Stimulated activated naive CD8-positive, alpha-beta T cell treated with anti-CD3 and anti-CD28 coated beads, Interleukin-15, Interleukin-2, amounts not matched to agents 100 U/mL and 50 U/mL, for 24 hours (primary cell): ENCODE measurements at regions not wholly inside any gene's neighbourhood (a gene's known extent, or its start where the extent isn't known, plus 50 kb on each side); places are given as distances from the start of the nearest gene placed in this dataset.

Experiments
- ATAC-seq: fragments of 150-1000 bp; cut with Tn5 transposase; one replicate; pipeline ENCODE4 v1.10.0; 2021
- DNase-seq: peaks from one replicate; pipeline ENCODE4 v3.0.0; 2021

DNA sequence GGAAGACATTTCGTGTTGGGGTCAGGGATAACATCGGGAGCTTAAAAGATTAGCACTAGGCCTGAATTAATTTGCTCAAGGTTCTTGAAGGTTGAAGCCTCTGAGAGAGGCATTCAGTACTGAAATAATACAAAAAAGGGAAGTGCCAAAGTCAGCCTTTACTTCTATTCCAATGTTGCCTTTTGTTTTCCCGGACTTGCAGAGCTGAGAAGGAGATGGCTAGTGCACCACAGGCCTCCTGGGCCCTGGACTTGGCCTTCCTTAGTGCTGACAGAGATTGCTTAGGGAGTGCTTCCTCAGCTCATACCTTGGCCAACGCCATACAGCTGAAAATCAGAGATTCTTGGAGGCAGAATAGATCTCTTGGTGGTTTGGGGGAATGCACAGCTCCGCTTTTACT is 333.6 kb upstream of the TBL1XR1 start:
- no peak for ATAC-seq
- no peak for DNase-seq

DNA sequence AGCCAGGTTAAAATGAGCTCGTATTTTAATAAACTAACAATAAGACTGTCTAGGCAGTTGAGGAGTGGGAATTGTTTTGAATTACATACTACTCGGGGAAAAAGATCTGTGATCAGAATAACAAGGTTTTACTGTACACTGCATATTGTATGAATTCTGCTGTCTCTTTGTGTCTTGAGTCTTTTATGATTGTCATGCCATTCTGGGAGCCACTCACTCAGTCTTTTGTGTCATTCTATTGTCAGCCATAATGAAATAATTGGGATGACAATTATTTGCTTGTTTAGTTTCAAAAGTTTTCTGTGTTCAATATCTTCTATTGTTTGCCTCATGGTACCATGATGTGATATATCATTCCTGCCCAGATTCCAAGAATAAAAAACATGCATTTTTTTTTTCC is 339.6 kb upstream of the TBL1XR1 start:
- DNase-seq (no peak), ATAC-seq (no peak)

DNA sequence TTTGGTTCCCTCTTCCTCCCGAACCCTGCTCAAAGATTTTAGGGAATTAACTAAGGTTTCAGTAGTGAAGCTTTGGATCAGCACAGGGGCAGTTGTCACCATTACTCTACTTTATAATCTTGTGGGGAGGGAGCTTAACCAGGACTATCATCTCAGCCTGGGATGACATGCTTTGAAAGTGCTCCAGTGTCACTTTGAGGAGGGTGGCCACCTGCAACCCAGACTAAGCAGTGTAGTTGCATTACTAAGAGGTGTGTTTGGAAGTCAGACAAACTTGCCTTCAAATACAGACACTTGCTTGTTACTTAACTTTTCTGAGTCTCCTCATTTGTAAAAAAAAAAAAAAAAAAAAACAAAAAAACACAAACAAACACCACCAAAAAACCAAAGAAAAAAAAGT is 340.3 kb upstream of the TBL1XR1 start:
- ATAC-seq (no peak), DNase-seq (no peak)

DNA sequence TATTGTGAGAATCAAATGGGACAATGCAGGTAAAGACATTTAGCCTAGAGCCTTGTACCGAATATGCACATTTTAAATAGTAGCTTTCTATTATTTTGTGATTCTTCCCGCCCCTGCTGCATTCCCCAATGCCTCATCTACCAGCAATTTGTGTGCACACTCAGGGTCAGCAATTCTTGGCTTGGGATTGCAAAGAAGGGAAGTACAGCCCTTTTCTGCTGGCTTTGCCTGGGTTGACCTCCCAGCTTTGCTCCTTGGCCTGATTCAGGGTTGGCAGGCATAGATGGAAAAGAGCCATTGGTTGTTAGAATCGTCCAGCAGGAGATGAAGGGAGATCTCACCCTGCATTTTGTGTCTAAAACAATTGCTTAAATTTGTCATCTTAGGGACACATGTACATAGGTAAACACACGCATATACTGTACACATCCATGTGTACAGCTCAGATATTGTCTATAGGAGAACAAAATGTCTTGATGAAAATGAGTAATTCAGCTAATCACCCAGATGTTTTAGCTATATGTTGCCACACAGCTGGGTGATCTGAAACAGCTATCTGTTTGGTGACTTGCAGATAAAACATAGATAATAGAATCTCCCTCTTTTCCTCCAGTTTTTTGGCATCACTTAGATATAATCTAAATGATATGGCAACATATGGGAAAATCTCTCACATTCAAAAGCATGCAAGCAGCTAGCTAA is 340.9 kb upstream of the TBL1XR1 start:
- ATAC-seq (no peak), DNase-seq (no peak)

DNA sequence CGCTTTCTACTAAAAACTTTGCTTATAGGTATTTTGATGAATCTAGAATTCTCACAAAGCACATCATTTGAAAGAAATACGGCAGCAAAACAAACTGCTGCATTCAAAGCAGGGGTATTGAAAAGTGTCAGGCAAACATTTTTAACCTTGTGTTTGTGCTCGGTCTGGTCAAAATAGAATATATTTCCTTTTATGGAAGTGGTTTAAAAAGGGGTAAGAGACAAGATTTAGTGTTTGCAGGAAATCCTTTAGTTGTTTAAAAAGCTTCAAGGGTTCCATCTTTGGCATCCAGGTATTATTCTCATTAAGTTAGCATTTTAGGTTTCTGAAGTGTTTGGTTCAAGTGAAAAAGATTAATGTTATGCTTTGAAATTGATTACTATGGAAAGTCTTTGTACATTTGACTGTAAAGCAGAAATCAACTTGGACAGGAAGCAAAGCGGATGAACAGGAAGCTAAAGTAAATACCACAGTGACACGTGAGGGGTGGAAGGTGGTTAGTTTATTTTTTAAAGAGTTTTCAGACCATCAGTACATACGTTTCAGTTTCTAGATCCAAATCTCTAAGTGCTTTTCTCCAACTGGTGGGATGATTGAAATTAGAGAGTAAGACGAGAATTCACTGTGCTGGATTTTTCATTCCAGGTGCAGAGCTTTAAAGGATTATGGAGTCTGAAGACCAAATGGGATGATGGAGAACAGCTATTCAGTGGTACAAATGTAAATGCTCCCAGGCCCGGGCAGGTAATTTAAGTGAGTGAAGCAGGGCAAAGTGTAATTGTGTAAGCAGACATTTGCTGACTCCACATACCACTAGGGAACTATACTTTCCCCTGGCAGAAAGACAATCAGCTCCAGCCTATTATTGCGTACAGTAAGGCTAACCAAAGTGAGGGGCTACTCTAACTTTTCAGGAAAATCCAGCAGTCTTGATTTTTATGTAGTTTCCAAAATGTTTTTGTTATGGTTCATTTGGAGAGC is 341.8 kb upstream of the TBL1XR1 start:
- DNase-seq, result no peak

DNA sequence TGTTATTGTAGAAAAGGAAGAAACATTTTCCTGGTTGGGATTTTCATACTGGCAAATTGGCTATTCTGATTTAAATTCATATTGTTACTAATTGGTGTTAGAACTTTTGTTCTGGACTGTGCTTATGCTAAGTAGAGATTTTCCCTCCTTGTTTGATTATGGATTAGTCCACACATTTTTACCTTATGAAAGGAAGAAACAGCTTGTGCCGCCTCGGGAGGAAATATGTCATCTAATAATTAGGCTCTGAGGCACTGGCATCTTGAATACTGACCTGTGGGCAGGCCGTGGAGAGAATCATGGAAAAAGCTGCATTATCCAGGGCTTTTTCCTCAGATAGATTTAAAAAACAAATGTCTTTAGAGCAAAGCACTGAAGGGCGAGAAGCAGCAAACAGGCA is 344.3 kb upstream of the TBL1XR1 start:
- ATAC-seq, result no peak
- no peak for DNase-seq

More for the DNA sequence above, 341.8 kb upstream of the TBL1XR1 start:
- no peak for ATAC-seq

DNA sequence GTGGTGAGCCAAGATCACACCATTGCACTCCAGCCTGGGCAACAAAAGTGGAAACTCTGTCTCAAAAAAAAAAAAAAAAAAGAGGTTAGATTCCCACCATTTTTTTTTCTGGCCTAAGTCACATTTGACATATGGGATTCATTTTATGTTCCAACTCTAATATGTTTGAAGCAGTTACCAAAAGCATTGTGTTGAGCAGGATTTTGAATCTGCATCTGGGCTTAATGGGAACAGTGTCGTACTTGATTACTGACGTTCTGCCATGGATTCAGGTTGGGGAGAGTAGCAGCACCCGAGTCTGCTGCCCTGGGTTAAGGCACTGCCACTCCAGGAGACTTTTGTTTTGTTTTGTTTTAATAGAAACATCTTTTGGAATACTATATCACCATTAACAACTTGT is 348.7 kb upstream of the TBL1XR1 start:
- ATAC-seq (no peak), DNase-seq (no peak)

DNA sequence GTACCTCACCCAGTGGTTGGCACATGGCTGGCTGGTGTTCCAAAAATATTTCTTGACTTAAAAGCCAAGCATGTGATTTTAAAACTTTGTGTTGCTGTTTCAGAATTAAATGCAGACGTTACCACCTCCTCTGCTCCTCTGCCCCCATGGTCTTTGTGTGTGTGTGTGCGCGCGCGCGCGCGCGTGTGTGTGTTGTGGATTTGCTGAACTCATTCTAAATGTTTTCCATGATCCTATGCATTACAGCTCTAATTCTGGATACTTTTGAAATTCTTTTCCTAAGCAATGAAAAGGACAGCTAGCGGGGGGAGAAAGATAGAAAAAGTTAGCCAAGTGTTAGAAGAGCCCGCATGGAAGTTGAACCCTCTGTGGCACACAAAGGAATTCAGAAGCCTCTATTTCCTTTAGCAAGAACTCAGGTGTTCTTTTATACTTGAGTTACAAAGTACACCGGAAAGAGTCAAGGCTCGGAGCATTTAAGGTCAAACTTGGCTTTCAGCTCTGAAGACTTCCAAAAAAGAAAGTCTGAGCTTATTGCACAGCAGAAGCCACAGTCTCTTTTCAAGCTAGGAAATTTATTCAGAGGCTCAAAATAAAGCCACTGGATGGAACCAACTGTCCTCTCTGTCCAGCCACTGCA is 350.5 kb upstream of the TBL1XR1 start:
- ATAC-seq, result no peak
- no peak for DNase-seq

DNA sequence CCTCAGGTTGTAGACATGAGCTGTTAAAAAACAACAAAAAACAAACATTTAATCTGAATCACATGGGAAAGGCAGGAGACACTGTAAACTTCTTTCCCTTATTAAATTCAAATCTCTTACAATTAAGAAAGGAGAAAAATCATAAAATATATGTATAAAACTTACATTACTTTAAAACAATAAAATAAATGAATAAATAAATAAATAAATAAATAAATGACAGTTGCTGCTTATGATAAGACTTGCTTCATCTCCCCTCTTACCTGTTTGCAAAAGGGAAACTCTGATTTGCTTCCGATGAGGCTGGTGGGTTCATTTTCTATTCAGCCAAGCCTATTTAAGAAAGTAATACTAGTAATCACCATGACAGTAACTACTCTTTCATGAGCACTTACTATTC is 353.4 kb upstream of the TBL1XR1 start:
- no peak for ATAC-seq
- DNase-seq, result no peak

DNA sequence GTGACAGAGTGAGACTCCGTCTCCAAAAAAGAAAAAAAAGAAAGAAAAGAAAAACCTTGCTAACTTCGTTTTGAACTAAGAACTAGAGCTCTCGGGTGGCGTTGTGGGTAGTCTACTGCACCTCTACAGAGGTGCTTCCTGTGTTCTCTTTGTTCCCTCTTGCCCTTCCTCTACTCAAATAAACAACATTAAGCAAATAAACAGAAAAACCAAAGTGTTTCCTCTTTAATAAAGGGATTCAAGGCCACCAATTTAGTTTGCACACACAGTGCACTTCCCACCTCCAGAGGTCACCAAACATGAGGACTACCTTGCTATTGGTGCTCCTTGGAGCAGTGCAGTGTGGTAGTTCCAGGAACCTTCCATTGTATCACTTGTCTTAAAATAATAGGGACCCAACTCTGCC is 354.2 kb upstream of the TBL1XR1 start:
- ATAC-seq (no peak), DNase-seq (no peak)

DNA sequence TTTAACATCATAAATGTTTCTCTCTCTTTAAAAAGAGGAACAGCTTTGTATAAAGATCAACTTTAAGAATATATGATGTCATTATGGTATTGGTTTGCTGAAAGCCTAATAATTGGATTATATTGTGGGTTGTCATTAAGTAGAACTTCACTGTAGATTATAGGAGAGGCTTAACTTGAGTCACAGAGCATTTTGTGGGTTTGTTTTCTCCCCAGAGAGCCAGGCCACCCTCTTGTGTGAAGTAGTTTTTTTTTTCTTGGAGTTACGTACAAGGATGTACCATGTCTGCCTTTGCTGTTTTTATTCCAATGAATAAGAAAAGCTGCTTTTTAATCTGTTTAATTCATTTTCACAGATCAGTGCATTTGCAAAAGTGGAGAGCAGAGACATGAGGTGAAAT is 354.8 kb upstream of the TBL1XR1 start:
- DNase-seq (no peak), ATAC-seq (no peak)

DNA sequence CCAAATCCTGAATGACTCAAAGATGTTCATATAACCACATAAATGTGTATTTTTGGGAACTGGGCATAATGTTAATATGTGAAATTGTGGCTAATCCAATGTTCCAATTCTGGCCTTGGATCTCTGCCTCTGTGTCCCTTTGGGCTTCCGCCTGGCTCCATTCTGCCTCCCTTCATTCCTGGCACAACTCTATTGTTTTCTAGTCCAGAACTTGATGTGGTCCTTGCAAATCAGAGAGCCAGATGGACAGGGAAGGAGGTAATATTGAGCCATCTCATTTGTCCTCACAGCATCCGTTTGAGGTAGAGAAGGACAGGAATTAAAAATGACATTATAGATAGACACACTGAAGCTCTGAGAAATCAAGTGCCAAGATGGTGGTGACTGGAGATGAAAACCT is 355.7 kb upstream of the TBL1XR1 start:
- DNase-seq (no peak), ATAC-seq (no peak)

DNA sequence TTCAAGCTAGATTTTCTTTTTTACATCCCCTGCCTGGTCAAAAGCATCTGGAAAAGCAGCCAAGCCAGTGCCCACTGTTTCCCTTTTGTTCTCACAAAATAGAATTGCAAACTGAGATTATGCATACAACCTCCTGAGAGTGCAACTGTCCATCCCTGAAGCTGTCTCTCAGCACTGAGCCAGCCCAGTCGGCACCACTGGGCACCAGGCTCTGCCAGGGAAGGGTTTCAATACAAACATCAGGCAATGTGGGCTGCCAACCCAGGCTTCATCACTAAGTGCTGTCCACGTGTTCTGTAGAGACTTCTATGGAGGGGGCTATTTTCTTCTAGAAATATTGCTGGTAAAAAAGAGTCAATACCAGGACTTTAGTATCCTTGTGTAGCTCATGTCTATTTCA is 356.3 kb upstream of the TBL1XR1 start:
- no peak for DNase-seq
- ATAC-seq, result no peak

DNA sequence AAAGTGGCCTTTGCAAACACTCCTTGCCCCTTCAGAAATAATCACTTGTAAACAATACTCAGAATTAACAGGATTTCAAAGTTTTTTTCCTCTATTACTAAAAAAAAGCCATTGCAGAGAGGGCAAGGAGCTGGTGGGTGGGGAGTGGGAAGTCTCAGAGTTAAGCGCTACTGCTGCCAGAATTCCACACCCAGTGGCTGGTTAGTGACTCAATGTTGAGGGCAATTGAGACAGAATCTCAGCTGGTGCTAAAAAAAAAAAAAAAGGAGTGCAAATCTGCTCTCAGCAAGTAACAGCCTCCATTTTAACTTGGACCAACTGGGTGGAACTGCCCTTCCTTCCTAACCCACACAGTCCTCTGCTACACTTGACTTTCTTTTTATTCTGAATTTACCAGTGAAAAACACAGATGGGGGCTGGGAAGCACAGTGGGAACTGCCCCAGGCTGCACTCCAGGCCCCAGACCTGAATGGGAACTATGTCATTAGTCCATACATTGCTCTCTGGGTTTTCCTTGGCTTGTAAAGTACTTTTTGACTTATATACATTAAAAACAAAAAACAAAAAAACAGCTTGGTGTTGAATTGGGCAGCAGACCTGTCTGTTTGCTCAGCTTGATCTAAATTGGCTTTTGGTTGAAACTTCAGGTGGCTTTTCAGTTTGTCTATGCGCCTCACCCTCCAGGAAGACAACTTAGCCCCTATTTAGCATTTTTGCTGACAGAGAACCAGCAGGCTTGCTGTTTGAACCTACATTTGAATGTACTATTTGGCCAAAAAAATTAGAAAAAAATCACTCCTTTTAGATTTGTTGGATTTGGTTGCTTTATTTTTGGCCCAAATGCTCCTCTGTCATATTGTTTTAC is 357.8 kb upstream of the TBL1XR1 start:
- peak; percentile 57 for ATAC-seq
- peak; percentile 11 for DNase-seq

DNA sequence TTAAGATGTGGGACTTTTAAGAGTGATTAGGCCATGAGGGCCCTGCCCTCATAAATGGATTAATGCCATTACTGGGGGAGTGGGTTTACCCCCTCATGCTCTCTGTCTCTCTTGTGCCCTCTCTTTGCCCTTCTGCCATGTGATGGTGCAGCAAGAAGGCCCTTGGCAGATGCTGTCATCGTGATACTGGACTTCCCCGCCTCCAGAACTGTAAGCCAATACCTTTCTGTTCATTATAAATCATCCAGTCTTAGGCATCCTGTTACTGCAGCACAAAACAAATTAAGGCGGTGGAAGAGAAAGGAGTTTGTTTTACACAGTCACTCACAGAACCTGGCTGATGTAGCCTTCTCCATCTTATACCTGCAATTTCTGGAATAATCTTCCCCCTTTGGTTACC is 360.3 kb upstream of the TBL1XR1 start:
- ATAC-seq, result no peak

DNA sequence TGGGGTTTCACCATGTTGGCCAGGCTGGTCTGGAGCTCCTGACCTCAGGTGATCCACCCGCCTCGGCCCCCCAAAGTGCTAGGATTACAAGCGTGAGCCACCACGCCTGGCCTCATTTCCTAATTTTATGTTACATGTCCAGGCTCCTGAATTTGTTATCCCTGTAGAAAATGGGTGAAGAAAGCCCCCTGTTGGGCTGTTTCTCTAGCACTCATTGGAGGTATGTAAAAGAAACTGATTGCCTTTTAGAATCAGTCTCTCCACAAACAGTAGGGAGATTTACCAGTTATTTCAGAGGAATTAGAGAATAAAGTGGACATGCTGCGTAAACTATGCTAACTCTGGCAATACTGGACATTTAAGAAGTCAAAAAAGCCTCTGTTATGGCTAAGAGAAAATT is 364.1 kb upstream of the TBL1XR1 start:
- ATAC-seq (no peak), DNase-seq (no peak)

More for the DNA sequence above, 360.3 kb upstream of the TBL1XR1 start:
- no peak for DNase-seq

DNA sequence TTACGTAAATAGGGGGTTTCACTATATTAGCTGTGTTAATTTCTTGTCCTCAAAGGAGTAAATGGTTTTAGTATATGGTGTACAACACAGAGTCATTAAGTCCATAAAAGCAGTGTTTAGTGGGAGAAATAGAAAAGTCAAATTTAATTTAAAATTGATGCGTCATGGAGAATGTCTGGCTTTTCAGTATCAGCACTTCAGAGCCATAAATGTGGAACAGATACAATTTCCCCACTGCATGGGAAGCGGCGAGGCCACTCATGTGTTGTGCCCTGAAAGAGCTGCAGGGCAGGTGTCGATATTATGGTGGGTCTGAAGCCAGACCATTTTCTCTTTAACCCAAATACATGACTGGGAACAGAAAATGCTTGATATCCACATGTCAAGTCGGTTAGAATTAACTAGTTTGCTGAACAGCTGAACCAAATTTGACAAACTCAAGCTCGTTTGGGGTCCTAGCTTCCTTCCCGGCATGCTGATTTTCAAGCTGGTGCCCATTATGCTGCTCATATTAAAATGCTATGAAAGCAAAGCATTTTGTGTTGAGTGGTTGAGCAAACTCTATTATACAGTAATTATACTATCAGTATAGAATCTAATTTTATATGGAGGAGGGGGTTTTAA is 364.6 kb upstream of the TBL1XR1 start:
- ATAC-seq, result no peak
- no peak for DNase-seq

DNA sequence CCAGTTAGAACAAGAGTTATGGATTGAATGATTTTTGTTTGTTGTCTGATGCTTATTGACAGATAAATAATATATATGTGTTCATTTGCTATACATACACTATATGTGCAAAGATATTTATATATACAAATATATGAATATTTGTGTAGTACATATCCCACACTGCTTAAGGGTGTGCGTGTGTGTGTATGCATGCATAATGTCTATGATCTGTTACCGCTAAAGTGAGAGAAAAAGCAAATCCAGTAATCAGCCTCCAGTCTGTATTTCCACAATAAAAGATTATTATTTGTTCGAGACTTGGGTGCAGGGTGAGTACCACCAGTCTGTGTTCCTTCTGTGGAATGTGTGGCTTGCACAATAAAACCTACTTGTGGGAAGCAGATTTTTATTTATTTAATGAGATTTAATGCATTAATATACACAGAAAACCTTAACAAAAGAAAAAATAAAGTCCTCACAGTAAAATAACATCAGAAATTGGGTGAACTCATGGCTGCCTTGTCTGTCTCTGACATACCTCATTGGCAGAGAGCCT is 366.0 kb upstream of the TBL1XR1 start:
- DNase-seq, result no peak
- ATAC-seq, result no peak

DNA sequence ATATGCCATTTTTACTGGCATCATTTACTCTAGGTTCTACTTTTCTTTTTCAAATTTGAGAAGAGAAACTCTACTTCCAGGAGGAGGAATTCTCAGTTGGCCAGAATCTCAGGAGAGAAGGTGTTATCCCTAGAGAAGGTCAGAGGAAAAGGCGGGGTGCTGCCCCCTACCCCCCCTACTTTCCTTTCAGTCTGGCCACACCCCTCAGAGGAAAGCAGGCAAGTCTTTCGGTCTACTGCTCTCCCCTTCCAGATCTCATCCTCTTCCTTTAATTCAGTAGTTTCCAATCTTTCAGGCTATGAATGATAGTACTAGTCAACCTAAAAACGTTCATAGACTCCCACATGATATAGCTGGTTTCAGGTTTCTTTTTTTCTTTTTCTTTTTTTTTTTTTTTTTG is 366.5 kb upstream of the TBL1XR1 start:
- ATAC-seq (no peak), DNase-seq (no peak)

DNA sequence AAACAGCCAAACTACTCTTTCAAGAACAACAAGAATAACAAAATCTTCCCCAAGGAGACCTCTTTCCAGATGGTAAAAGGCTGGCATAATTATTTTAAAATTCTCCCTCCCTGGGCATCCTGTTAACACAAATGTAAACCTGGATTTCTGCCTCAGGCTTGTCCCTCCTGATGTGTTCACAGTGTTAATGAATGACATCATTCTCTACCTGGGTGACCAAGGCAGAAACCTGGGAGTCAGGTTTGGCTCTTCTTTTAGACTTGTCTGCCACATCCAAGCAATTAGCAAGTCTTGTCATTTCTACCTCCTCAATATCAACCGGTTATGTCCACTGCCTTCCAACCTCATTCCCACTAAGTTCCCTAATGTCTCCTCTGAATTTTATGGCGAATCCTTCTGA is 368.7 kb upstream of the TBL1XR1 start:
- DNase-seq (no peak), ATAC-seq (no peak)

DNA sequence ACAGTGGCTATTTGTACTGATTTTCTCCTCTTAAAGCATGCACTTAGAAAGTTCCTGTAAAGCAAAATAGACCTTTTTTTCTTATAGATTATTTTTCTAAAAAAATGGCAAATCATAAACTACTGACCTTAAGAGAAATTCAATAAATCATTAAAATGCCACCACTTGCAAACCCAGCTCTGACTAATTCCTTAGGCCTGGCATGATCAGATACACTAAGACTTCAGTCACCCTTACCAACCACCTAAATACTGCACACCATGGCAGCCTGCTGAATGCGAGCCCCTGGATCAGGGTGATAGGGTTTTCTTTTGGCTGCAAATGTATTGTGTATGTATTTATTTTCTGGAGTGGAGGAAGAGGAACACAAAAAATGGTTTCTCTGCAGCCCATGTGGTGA is 370.6 kb upstream of the TBL1XR1 start:
- DNase-seq, result no peak
- no peak for ATAC-seq
